ENCODE measurements at regions not wholly inside any gene's neighbourhood (a gene's known extent, or its start where the extent isn't known, plus 50 kb on each side); places are given as distances from the start of the nearest gene placed in this dataset.

GRCh38 chr20:24895898-24896658 lies 53.0 kb upstream of the CST7 start:
- in situ Hi-C loops (cut with MboI; ENCODE audit: low pct_ligation_motif_present in 1 of 4, low pct_unique_long_range_greater_than_20kb in 1 of 4, low sequenced_read_pairs in 3 of 4), result no loop called here
- Histone ChIP-seq H3K36me3 (no peaks in the 10 kb centered on the region), H3K27ac (no peak overlapping the region), H3K4me3 (no peak overlapping the region), H3K9me3 (no peaks in the 10 kb centered on the region), H3K27me3 (no peaks in the 10 kb centered on the region), H3K4me1 (no peaks in the 10 kb centered on the region)
- DNase-seq, result no peak
- no peak for TF ChIP-seq POLR2A (IDR thresholded peaks at IDR 0.05)
- TF ChIP-seq POLR2AphosphoS5 (IDR thresholded peaks at IDR 0.05), result no peak
- no peak for TF ChIP-seq EP300 (IDR thresholded peaks at IDR 0.05; ENCODE audit: low read depth)
- TF ChIP-seq CTCF (IDR thresholded peaks at IDR 0.05), result no peak
- WGBS, 2 donors (ENCODE audit: low coverage in 1 of 2), result 64 to 92% methylated on average over 3 to 10 of the region's 10 CpGs
- intact Hi-C loops (cut with DNase I; ENCODE audit: low total_unique reads), result no loop called here

GRCh38 chr20:24896984-24897383 lies 52.1 kb upstream of the CST7 start:
- DNase-seq, result no peak
- H3K27me3 ChIP-seq, result no peaks in the 10 kb centered on the region
- intact Hi-C loops (cut with DNase I; ENCODE audit: low total_unique reads), result no loop called here
- H3K4me3 ChIP-seq, result no peak overlapping the region
- H3K27ac ChIP-seq, result no peak overlapping the region
- no peaks in the 10 kb centered on the region for H3K36me3 ChIP-seq
- no peaks in the 10 kb centered on the region for H3K4me1 ChIP-seq
- in situ Hi-C loops (cut with MboI; ENCODE audit: low pct_ligation_motif_present in 1 of 4, low pct_unique_long_range_greater_than_20kb in 1 of 4, low sequenced_read_pairs in 3 of 4), result no loop called here
- WGBS, 2 donors (ENCODE audit: low coverage in 1 of 2), result 50% methylated on average over 5 of the region's 5 CpGs; no CpG with 5 or more reads in 1 of the 2 donors
- no peaks in the 10 kb centered on the region for H3K9me3 ChIP-seq
- TF ChIP-seq POLR2A (IDR thresholded peaks at IDR 0.05) (no peak), EP300 (IDR thresholded peaks at IDR 0.05; ENCODE audit: low read depth) (no peak), POLR2AphosphoS5 (IDR thresholded peaks at IDR 0.05) (no peak), CTCF (IDR thresholded peaks at IDR 0.05) (no peak)

- no peak overlapping the region for H3K27ac ChIP-seq
- intact Hi-C loops (cut with DNase I; ENCODE audit: low total_unique reads), result no loop called here
- H3K4me3 ChIP-seq, result no peak overlapping the region
- in situ Hi-C loops (cut with MboI; ENCODE audit: low pct_ligation_motif_present in 1 of 4, low pct_unique_long_range_greater_than_20kb in 1 of 4, low sequenced_read_pairs in 3 of 4), result no loop called here
- no peaks in the 10 kb centered on the region for H3K36me3 ChIP-seq
- no peaks in the 10 kb centered on the region for H3K27me3 ChIP-seq
- DNase-seq, result no peak
- no peak for TF ChIP-seq POLR2AphosphoS5 (IDR thresholded peaks at IDR 0.05)
- no peak for TF ChIP-seq POLR2A (IDR thresholded peaks at IDR 0.05)
- TF ChIP-seq CTCF (IDR thresholded peaks at IDR 0.05), result no peak
- TF ChIP-seq EP300 (IDR thresholded peaks at IDR 0.05; ENCODE audit: low read depth), result no peak
- no peaks in the 10 kb centered on the region for H3K9me3 ChIP-seq
- 67 to 100% methylated on average over 1 to 4 of the region's 4 CpGs for WGBS, 2 donors (ENCODE audit: low coverage in 1 of 2)
- H3K4me1 ChIP-seq, result no peaks in the 10 kb centered on the region
Observed at GRCh38 chr20:24897974-24898373, 51.1 kb upstream of the CST7 start.

GRCh38 chr20:24899153-24899552 lies 49.9 kb upstream of the CST7 start:
- H3K4me1 ChIP-seq, result no peaks in the 10 kb centered on the region
- in situ Hi-C loops (cut with MboI; ENCODE audit: low pct_ligation_motif_present in 1 of 4, low pct_unique_long_range_greater_than_20kb in 1 of 4, low sequenced_read_pairs in 3 of 4), result no loop called here
- intact Hi-C loops (cut with DNase I; ENCODE audit: low total_unique reads), result no loop called here
- H3K9me3 ChIP-seq, result no peaks in the 10 kb centered on the region
- 91 to 100% methylated on average over 1 to 2 of the region's 2 CpGs for WGBS, 2 donors (ENCODE audit: low coverage in 1 of 2)
- no peaks in the 10 kb centered on the region for H3K27me3 ChIP-seq
- H3K4me3 ChIP-seq, result no peak overlapping the region
- DNase-seq, result no peak
- TF ChIP-seq CTCF (IDR thresholded peaks at IDR 0.05) (no peak), POLR2AphosphoS5 (IDR thresholded peaks at IDR 0.05) (no peak), POLR2A (IDR thresholded peaks at IDR 0.05) (no peak), EP300 (IDR thresholded peaks at IDR 0.05; ENCODE audit: low read depth) (no peak)
- no peak overlapping the region for H3K27ac ChIP-seq
- no peaks in the 10 kb centered on the region for H3K36me3 ChIP-seq

Data from transverse colon (tissue), 4 donors.